Peyer's patch (tissue), 4 donors: ENCODE measurements at regions not wholly inside any gene's neighbourhood (a gene's known extent, or its start where the extent isn't known, plus 50 kb on each side); places are given as distances from the start of the nearest gene placed in this dataset.

Experiments
- POLR2A ChIP-seq, 2 donors: fragments of 450-650 bp; IDR thresholded peaks; one replicate each; pipeline ENCODE4 v1.5.1; 2017; ENCODE audit warnings: antibody characterized with exemption in 2 of 2, mild to moderate bottlenecking in 2 of 2, moderate library complexity in 2 of 2
- TF ChIP-seq, protein P1 (sequence below), 6 experiments: fragments of 450-650 bp in 4 of 6; fragments of 200-600 bp in 2 of 6; sonication (generic) in 1 of 6; IDR thresholded peaks; one replicate each; pipeline ENCODE4 v1.5.1; 2017 to 2019; ENCODE audit warnings: antibody characterized with exemption in 6 of 6, mild to moderate bottlenecking in 3 of 6, moderate library complexity in 1 of 6

DNA sequence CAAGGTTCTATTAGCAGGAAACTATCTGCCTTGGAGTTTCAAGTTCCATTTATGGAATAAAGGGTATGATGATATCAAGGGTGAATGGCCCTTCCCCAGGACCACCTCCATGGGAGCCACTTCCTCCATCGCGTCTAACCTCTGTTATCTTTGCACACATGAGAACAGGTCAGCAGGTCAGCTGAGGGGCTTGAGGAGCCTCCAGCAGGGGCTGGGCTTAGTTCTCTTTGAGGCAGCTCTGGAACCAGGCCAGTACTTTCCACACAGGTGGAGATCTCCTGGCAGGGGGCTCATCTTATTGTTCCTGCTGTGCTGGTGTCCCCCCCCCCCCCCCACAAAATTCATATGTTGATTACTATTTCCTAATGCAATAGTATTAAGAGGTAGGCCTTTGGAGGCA lies 472.2 kb upstream of the ZMIZ1 start:
- TF ChIP-seq, protein P1, sequence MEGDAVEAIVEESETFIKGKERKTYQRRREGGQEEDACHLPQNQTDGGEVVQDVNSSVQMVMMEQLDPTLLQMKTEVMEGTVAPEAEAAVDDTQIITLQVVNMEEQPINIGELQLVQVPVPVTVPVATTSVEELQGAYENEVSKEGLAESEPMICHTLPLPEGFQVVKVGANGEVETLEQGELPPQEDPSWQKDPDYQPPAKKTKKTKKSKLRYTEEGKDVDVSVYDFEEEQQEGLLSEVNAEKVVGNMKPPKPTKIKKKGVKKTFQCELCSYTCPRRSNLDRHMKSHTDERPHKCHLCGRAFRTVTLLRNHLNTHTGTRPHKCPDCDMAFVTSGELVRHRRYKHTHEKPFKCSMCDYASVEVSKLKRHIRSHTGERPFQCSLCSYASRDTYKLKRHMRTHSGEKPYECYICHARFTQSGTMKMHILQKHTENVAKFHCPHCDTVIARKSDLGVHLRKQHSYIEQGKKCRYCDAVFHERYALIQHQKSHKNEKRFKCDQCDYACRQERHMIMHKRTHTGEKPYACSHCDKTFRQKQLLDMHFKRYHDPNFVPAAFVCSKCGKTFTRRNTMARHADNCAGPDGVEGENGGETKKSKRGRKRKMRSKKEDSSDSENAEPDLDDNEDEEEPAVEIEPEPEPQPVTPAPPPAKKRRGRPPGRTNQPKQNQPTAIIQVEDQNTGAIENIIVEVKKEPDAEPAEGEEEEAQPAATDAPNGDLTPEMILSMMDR (IDR thresholded peaks at IDR 0.05) = no peak
- TF ChIP-seq POLR2A (IDR thresholded peaks at IDR 0.05) = no peak
